Inflammatory macrophage treated with lipopolysaccharide for 4 hours (primary cell): ENCODE measurements at regions not wholly inside any gene's neighbourhood (a gene's known extent, or its start where the extent isn't known, plus 50 kb on each side); places are given as distances from the start of the nearest gene placed in this dataset.

ENCODE experiments used
- DNase-seq: peaks from one replicate; pipeline ENCODE4 v3.0.0-alpha.2; 2020

DNA sequence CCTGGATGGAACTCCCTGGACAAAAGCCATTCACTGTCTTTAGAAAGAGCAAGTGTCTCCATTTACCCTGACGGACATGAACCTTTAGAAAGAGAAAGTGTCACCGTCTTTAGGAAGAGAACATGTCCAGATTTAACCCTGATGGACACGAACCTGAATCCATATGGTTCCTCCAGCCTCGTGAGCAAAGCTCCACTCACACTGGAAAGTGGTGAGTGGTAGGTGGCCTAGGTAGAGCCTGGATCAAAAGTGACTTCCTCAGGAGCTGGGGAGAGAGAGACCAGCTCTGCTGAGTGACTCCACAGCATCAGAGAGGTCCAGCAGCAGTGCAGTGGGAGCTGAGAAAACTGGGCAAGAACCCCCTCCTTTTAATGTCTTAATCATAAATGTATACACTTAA is 59.8 kb upstream of the IRS2 start:
- DNase-seq = no peak

DNA sequence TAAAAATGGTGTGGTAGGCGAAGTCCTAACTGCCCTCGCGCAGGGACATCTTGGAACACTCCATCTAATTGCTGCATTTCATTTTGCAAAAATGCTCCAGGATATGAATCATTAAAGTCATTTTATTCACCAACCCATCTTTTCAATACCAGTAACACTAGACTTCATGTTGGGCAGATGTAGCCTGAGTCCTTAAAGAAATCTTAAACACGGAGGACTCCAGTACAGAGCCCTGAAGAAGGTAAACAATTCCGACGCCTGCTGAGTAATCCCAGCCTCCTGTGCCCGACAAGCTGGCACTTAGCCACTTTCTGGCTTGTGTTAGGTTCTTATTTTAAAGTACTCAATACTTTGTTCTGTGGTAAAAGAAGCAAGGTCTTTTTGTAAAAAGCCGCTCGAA is 58.0 kb upstream of the IRS2 start:
- DNase-seq = no peak

DNA sequence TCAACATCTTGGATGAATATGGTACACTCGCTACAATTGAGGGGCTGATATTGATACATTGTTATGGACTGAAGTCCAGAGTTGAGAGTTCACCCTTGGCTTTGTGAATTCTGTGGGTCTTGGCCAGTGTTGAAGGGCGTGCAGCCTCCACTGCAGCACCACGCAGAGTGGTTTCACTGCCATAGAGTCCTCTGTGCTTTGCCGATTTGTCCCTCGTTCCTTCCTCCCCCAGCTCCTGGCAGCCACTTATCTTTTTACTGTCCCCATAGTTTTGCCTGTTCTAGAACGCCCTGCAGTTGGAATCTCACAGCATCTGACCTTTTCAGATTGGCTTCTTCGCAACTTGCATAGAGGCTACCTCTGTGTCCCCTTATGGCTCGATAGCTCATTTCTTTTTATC is 57.3 kb upstream of the IRS2 start:
- no peak for DNase-seq

DNA sequence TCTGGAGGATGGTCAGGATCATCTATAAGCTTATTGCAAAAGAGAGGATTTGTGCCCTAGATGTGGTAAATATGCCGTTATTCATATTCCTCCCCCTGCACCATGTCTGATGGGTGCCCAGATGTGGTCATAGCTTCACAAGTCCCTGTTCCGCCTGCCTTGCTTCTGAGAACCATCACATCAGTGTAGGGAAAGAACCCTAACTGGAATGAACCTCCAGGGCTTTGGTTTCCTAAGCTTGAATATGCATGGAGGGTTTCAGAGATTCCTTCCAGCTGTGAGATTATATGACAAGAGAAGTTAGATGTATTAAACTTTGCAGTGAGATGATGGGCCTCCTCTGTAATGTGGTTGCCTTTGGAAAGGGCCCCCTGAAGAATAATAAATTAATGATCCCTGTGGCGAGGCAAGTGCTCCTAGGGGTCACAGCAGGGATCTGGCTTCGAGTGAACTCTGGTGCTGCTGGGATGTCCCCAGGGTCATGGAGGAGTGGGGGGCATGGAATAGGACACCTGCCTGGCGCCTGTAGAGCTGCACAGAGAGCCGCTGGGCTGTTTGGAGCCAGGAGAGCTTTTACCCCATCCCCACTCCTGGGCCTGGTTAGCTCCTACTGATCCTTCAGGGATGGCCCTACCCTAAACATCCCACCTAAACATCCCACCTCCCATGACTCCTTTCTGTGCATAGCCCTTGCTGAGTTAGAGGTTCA is 56.0 kb upstream of the IRS2 start:
- no peak for DNase-seq

DNA sequence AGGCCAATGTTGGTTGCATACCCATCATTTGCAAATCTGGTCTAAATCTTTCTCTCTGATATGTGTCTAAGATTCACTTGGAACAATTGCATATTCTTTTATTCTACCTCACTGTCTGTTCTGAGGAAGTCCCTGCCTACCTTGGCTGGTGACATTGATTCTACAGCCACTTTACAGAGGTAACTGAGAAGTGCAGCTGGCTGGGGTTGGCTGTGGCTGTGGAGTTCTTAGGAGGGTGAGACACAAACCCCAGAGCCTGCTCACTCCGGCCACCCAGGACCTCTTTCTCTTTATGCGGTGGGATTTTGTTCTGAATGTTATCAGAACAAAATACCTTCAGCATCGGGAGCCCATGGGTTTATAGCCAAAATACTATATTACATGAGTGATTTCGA is 54.5 kb upstream of the IRS2 start:
- no peak for DNase-seq

DNA sequence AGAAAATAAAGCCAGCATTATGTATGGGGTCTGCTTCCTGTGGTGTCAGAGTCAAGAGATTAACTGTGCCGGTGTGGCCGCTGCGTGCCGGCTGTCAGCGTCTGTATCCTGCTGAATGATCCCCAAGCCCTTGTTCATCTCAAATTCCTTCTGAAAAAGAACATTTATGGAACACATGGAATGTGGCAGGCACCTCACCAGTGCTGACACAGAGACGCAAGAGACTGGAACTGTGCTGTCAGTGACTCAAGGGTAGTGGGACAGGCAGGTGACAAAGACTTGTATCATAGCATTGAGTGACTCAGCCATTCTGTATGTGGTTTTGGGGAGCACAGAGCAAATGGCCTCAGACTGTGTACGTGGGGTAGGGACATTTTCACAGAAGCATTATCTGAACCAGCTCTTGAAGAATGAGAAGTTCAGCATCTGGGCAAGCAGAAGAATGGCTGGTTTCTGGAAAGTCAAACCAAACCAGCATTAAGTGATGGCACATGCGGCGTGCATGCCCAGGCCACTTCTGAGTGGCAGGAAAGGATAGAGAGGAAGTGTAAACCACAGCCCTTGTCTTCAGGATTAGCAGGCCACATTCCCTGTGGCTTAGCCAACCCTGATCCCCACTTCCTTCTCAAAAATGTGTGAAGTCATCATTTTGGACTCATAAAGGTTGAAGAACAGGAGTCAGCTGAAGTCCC is 54.0 kb upstream of the IRS2 start:
- DNase-seq = peak; percentile 12

DNA sequence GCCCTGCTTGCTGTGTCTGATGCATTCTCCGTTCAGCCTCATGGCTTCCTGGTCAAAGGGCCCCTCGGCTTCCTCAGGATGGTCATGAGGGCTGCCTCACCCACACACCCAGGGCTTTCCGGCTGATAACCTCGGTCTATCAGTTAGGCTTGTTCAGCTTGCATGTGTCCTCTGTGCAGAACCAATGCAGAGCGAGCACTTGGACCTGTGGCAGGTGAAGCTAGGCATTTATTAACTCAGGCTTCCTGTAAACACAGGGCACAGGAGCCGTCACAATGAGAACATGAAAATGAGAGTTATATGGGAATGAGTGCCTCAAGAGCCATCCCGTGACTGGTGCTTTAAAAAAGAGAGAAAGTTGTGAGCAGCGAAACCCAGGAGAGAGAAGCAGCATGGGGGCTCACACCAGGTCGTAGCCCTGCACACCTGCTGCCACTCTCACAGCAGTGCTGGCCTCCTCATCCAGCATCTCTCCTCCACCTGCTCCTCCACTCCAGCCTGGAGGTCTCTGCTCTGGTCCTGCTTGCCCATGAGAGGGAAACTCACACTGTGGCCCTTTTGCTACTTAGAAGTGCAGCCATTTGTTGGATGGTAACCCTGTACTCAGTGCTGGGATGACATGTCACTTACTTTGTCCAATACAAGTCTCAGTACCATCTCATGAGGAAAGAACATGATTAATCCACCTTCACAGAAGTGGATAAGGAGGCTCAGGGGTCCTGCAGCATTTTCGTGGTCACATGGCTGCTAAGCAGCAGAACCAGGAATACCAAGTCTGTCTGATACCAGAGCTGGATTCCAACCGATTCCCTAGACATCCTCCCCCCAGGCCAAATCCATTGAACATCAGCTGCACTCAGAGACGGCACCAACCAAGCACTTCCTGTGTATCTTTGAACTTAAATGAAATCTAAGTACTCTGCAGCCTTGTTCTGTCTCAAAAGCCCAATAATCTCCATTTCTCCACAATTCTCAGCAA is 50.5 kb upstream of the IRS2 start:
- no peak for DNase-seq
